Subcutaneous abdominal adipose tissue (tissue), 5 donors: ENCODE measurements at regions not wholly inside any gene's neighbourhood (a gene's known extent, or its start where the extent isn't known, plus 50 kb on each side); places are given as distances from the start of the nearest gene placed in this dataset.
"Not testable (repeated sequence)": the region's sequence is repeated elsewhere in the genome, so short reads cannot be mapped to it uniquely, and the experiment has no call there.

Experiments
- H3K27ac ChIP-seq: one replicate; pipeline ENCODE4 v1.7.0; 2013; ENCODE audit warnings: low read depth, mild to moderate bottlenecking, inconsistent platforms, low read length, moderate library complexity
- H3K27me3 ChIP-seq, 5 donors: one replicate each; pipeline ENCODE4 v1.7.0; 2013; ENCODE audit warnings: low read length in 5 of 5, inconsistent platforms in 1 of 5; ENCODE audit not compliant: control insufficient read depth in 5 of 5, insufficient read depth in 4 of 5
- H3K36me3 ChIP-seq, 5 donors: one replicate each; pipeline ENCODE4 v1.7.0; 2013; ENCODE audit warnings: low read length in 5 of 5; ENCODE audit not compliant: control insufficient read depth in 5 of 5, insufficient read depth in 5 of 5
- H3K4me1 ChIP-seq, 5 donors: one replicate each; pipeline ENCODE4 v1.7.0; 2013; ENCODE audit warnings: low read length in 5 of 5, mild to moderate bottlenecking in 3 of 5, moderate library complexity in 1 of 5; ENCODE audit not compliant: control insufficient read depth in 5 of 5, insufficient read depth in 5 of 5
- H3K4me3 ChIP-seq, 5 donors: one replicate each; pipeline ENCODE4 v1.7.0; 2013; ENCODE audit warnings: low read length in 5 of 5, low read depth in 1 of 5
- H3K9ac ChIP-seq, 5 donors: one replicate each; pipeline ENCODE4 v1.7.0; 2013; ENCODE audit warnings: low read length in 5 of 5, mild to moderate bottlenecking in 4 of 5, moderate library complexity in 3 of 5
- H3K9me3 ChIP-seq, 5 donors: one replicate each; pipeline ENCODE4 v1.7.0; 2013; ENCODE audit warnings: low read length in 5 of 5; ENCODE audit not compliant: control insufficient read depth in 5 of 5
- donor health status: healthy.
- donor health status: healthy.
- donor health status: healthy.
- donor health status: healthy.
- donor health status: healthy.

- Histone ChIP-seq H3K9me3 (no peaks in the 10 kb centered on the region), H3K36me3 (no peaks in the 10 kb centered on the region), H3K27me3 (no peaks in the 10 kb centered on the region), H3K4me1 (peaks cover 0 to 15% (median 7%) of the 10 kb centered on the region in 5 donors), H3K27ac (no peak overlapping the region), H3K9ac (no peak overlapping the region), H3K4me3 (no peak overlapping the region)
These were observed 210.7 kb upstream of the TNC start for GRCh38 chr9:115328677-115329076.

DNA sequence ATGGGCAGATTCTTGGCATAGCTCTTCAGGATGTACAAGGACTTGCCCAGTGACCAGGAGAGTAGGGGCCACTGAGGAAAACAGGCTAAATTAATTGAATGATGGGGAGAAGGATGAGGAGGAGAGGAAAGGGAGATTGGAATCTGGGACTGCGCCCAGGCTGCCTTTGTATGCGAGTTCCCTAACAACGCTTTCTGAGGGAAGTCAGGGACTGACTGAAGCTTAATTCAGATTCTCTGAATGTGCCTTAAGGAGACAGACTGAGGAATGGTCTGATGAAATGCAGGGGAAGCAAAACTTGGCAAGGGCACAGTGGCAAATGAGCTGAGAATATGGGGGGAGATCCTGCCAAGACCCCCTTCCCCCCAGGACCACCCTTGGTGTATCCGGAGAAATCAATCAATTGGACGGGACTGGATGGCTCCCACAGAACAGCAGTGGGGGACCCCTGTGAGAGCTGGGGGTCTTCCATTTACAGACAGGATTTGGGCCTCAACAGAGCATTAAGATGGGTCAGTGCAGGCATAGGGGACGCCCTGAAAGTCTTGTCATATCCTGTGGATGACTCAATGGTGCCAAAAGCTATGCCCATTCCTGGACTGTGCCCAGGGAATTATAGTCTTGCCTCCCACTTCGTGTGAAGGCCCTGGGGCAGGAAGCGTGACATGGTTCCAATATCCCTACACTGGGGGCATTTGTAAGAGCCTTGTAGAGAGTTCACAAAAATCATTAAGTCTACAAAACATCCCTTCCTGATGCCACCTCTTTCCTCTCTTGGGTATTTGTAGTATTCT is 215.5 kb upstream of the TNC start:
- H3K27me3 ChIP-seq = no peaks in the 10 kb centered on the region
- no peaks in the 10 kb centered on the region for H3K36me3 ChIP-seq
- peaks cover 0 to 6% (median 3%) of the 10 kb centered on the region in 5 donors for H3K4me1 ChIP-seq
- no peak overlapping the region for H3K9ac ChIP-seq
- peaks cover 0 to 12% (median 8%) of the 10 kb centered on the region in 5 donors for H3K9me3 ChIP-seq
- H3K27ac ChIP-seq = no peak overlapping the region
- H3K4me3 ChIP-seq = no peak overlapping the region

DNA sequence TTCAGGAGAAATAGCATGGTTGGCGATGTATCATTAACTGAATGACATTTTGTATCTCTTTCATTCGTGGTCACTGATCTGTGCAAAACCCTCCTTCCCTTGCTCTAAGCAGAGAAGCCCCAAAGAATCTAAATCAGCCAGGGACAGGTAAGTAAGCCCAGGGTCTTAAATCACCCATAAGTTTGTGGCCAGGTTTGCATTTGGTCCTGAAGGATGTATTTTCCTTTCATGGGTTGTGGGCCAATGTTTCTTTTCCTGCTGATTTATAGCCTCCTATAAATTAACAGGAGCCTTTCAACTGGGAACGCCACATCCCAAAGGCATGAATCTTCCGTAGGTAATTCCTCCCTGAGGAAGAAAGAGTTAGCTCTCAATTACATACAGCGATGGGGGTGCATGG is 217.5 kb upstream of the TNC start:
- Histone ChIP-seq H3K4me3 (no peak overlapping the region), H3K36me3 (no peaks in the 10 kb centered on the region), H3K27ac (no peak overlapping the region), H3K9ac (no peak overlapping the region), H3K27me3 (no peaks in the 10 kb centered on the region), H3K9me3 (peaks cover 0 to 12% (median 8%) of the 10 kb centered on the region in 5 donors), H3K4me1 (peaks cover 0 to 3% (median 0%) of the 10 kb centered on the region in 5 donors)

DNA sequence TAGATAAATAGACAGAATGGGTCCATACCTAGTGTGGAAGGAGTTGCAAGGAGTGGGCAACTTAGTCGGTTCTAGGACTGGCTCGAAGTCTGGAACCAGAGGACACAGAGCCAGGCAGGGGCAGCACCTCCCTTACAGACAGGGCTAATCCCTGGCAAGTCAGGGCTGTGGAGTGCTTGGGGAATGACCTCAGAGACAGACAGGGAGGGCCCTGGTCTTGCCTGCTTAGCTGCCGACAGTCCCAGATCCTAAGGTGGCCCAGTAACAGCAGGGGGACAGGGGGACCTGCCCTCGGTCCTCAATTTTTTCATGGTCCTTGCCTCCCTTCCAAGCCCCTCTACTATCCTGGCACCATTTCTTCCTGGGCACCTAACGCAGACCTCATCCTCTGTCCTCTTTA is 222.4 kb upstream of the TNC start:
- Histone ChIP-seq H3K4me3 (no peak overlapping the region), H3K4me1 (peaks cover 0 to 5% (median 0%) of the 10 kb centered on the region in 5 donors), H3K27me3 (no peaks in the 10 kb centered on the region), H3K27ac (no peak overlapping the region), H3K9me3 (peaks cover 0 to 12% (median 6%) of the 10 kb centered on the region in 5 donors), H3K36me3 (no peaks in the 10 kb centered on the region), H3K9ac (no peak overlapping the region)

GRCh38 chr9:115341426-115341825 is 223.5 kb upstream of the TNC start:
- Histone ChIP-seq H3K4me3 (no peak overlapping the region), H3K27ac (no peak overlapping the region), H3K9me3 (peaks cover 0 to 5% (median 0%) of the 10 kb centered on the region in 5 donors), H3K4me1 (peaks cover 0 to 5% (median 0%) of the 10 kb centered on the region in 5 donors), H3K36me3 (no peaks in the 10 kb centered on the region), H3K27me3 (no peaks in the 10 kb centered on the region), H3K9ac (no peak overlapping the region)

DNA sequence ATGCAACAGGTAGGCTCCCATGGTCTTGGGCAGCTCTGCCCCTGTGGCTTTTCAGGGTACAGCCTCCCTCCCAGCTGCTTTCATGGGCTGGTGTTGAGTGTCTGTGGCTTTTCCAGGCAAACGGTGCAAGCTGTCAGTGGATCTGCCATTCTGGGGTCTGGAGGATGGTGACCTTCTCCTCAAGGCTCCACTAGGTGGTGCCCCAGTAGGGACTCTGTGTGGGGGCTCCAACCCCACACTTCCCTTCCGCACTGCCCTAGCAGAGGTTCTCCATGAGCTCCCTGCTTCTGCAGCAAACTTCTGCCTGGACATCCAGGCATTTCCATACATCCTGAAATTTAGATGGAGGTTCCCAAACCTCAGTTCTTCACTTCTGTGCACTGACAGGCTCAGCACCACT is 229.8 kb upstream of the TNC start:
- H3K9ac ChIP-seq, H3K36me3 ChIP-seq, H3K4me1 ChIP-seq, H3K9me3 ChIP-seq, H3K27me3 ChIP-seq, H3K27ac ChIP-seq: not testable (repeated sequence)
- peak overlapping the region in 1 of 5 donors; percentile 21 for H3K4me3 ChIP-seq

GRCh38 chr9:115348936-115349335 is 231.0 kb upstream of the TNC start:
- H3K4me1 ChIP-seq, H3K27me3 ChIP-seq, H3K9ac ChIP-seq, H3K36me3 ChIP-seq, H3K4me3 ChIP-seq, H3K27ac ChIP-seq, H3K9me3 ChIP-seq: not testable (repeated sequence)

DNA sequence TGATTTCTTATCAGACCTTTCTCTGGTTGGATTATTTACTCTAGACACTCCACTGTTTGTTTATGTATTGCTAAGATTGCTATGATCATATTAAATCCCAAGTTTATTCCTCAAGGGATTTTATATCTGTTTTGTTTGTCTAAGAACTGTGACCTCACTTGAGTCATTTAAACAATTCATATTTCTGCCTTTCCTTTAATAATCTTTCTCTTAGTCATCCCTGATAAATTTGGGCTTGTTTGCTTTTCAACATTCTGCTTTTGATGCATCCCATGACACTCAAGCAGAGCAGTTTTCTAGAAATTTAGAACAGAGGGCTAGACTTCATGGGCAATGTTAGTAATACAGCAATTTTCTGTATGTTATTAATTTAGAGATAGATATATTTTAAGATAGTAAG is 231.6 kb upstream of the TNC start:
- no peak overlapping the region for H3K4me3 ChIP-seq
- H3K27me3 ChIP-seq = no peaks in the 10 kb centered on the region
- no peak overlapping the region for H3K9ac ChIP-seq
- peaks cover 0 to 6% (median 5%) of the 10 kb centered on the region in 5 donors for H3K9me3 ChIP-seq
- no peaks in the 10 kb centered on the region for H3K36me3 ChIP-seq
- no peaks in the 10 kb centered on the region for H3K4me1 ChIP-seq
- H3K27ac ChIP-seq = no peak overlapping the region

DNA sequence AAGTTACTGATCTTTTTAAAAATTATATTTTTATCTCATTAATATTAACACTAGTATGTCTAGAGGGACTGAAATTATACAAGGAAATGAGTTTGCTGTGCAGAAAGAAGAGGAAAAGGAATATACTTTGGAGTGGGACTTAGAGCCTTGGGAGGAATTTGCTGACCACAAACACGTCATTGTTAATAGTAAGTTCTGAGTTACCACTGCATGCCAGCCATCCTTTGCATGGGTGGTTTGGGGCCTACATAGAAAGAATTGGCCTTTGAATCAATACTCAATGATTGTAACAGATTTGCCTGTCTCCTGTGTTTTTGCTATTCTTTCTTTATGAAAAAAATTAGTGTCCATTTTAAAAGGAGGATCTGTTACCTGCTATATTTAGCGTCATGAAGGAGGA is 232.6 kb upstream of the TNC start:
- Histone ChIP-seq H3K27me3 (no peaks in the 10 kb centered on the region), H3K4me3 (no peak overlapping the region), H3K9me3 (peaks cover 0 to 6% (median 5%) of the 10 kb centered on the region in 5 donors), H3K9ac (no peak overlapping the region), H3K4me1 (no peaks in the 10 kb centered on the region), H3K27ac (no peak overlapping the region), H3K36me3 (no peaks in the 10 kb centered on the region)

DNA sequence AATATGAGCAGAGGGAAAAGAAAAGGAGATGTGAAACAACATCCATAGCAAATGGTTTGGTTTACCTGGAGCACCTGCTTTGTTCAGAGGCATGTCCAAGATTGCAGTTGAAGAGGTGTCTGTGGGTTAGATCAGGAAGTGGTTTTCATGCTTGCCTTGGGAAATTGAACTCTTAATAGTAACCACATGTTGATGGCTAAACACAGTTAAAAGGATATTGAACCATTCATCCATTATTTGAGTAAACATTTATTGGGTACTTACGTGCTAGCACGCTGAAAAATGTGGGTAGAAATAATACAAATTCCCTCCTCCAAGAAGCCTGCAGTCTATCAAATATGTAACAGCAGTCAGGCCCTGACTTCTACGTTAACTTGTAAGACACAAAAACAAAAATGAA is 235.7 kb upstream of the TNC start:
- H3K9ac ChIP-seq = no peak overlapping the region
- no peaks in the 10 kb centered on the region for H3K27me3 ChIP-seq
- no peaks in the 10 kb centered on the region for H3K4me1 ChIP-seq
- no peak overlapping the region for H3K4me3 ChIP-seq
- no peak overlapping the region for H3K27ac ChIP-seq
- no peaks in the 10 kb centered on the region for H3K9me3 ChIP-seq
- no peaks in the 10 kb centered on the region for H3K36me3 ChIP-seq
